ENCODE measurements at regions not wholly inside any gene's neighbourhood (a gene's known extent, or its start where the extent isn't known, plus 50 kb on each side); places are given as distances from the start of the nearest gene placed in this dataset.

- Mint-ChIP-seq H3K27ac (ENCODE audit: unreplicated experiment) (no peak overlapping the region), H3K9me3 (ENCODE audit: low read depth, unreplicated experiment) (peaks cover 9% of the 10 kb centered on the region), H3K27me3 (ENCODE audit: unreplicated experiment) (no peaks in the 10 kb centered on the region), H3K4me1 (ENCODE audit: low read depth, unreplicated experiment) (no peaks in the 10 kb centered on the region), H3K36me3 (ENCODE audit: insufficient read depth, unreplicated experiment) (no peaks in the 10 kb centered on the region), H3K4me3 (ENCODE audit: low read depth, unreplicated experiment) (no peak overlapping the region)
- intact Hi-C loops (cut with micrococcal nuclease; ENCODE audit: unreplicated experiment): no loop called here
- TF ChIP-seq, protein P1, sequence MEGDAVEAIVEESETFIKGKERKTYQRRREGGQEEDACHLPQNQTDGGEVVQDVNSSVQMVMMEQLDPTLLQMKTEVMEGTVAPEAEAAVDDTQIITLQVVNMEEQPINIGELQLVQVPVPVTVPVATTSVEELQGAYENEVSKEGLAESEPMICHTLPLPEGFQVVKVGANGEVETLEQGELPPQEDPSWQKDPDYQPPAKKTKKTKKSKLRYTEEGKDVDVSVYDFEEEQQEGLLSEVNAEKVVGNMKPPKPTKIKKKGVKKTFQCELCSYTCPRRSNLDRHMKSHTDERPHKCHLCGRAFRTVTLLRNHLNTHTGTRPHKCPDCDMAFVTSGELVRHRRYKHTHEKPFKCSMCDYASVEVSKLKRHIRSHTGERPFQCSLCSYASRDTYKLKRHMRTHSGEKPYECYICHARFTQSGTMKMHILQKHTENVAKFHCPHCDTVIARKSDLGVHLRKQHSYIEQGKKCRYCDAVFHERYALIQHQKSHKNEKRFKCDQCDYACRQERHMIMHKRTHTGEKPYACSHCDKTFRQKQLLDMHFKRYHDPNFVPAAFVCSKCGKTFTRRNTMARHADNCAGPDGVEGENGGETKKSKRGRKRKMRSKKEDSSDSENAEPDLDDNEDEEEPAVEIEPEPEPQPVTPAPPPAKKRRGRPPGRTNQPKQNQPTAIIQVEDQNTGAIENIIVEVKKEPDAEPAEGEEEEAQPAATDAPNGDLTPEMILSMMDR (IDR thresholded peaks at IDR 0.05; ENCODE audit: unreplicated experiment): no peak
- no peak for DNase-seq
- CTCF ChIA-PET: no interaction called here
- no TSS peak for BruUV-seq (replicated peaks)
These were observed 605.7 kb upstream of the CFAP20DC start for GRCh38 chr3:59655418-59656015.

- Mint-ChIP-seq H3K27ac (ENCODE audit: unreplicated experiment) (no peak overlapping the region), H3K4me3 (ENCODE audit: low read depth, unreplicated experiment) (no peak overlapping the region), H3K36me3 (ENCODE audit: insufficient read depth, unreplicated experiment) (no peaks in the 10 kb centered on the region), H3K9me3 (ENCODE audit: low read depth, unreplicated experiment) (peaks cover 11% of the 10 kb centered on the region), H3K27me3 (ENCODE audit: unreplicated experiment) (no peaks in the 10 kb centered on the region), H3K4me1 (ENCODE audit: low read depth, unreplicated experiment) (no peaks in the 10 kb centered on the region)
- intact Hi-C loops (cut with micrococcal nuclease; ENCODE audit: unreplicated experiment): no loop called here
- TF ChIP-seq, protein P1 (IDR thresholded peaks at IDR 0.05; ENCODE audit: unreplicated experiment): no peak
- no TSS peak for BruUV-seq (replicated peaks)
- no peak for DNase-seq
- CTCF ChIA-PET: no interaction called here
These were observed 604.9 kb upstream of the CFAP20DC start for GRCh38 chr3:59654480-59655417.

GRCh38 chr3:59654123-59654479, 604.3 kb upstream of the CFAP20DC start:
- DNase-seq: no peak
- Mint-ChIP-seq H3K4me3 (ENCODE audit: low read depth, unreplicated experiment) (no peak overlapping the region), H3K4me1 (ENCODE audit: low read depth, unreplicated experiment) (no peaks in the 10 kb centered on the region), H3K36me3 (ENCODE audit: insufficient read depth, unreplicated experiment) (no peaks in the 10 kb centered on the region), H3K27me3 (ENCODE audit: unreplicated experiment) (no peaks in the 10 kb centered on the region), H3K27ac (ENCODE audit: unreplicated experiment) (no peak overlapping the region), H3K9me3 (ENCODE audit: low read depth, unreplicated experiment) (peaks cover 12% of the 10 kb centered on the region)
- CTCF ChIA-PET: no interaction called here
- intact Hi-C loops (cut with micrococcal nuclease; ENCODE audit: unreplicated experiment): no loop called here
- no TSS peak for BruUV-seq (replicated peaks)
- TF ChIP-seq, protein P1 (IDR thresholded peaks at IDR 0.05; ENCODE audit: unreplicated experiment): no peak

- no peaks in the 10 kb centered on the region for H3K4me1 Mint-ChIP-seq (ENCODE audit: low read depth, unreplicated experiment)
- CTCF ChIA-PET: no interaction called here
- TF ChIP-seq, protein P1 (IDR thresholded peaks at IDR 0.05; ENCODE audit: unreplicated experiment): no peak
- DNase-seq: no peak
- H3K4me3 Mint-ChIP-seq (ENCODE audit: low read depth, unreplicated experiment): no peak overlapping the region
- H3K27me3 Mint-ChIP-seq (ENCODE audit: unreplicated experiment): no peaks in the 10 kb centered on the region
- BruUV-seq (replicated peaks): no TSS peak
- no peaks in the 10 kb centered on the region for H3K36me3 Mint-ChIP-seq (ENCODE audit: insufficient read depth, unreplicated experiment)
- H3K27ac Mint-ChIP-seq (ENCODE audit: unreplicated experiment): no peak overlapping the region
- intact Hi-C loops (cut with micrococcal nuclease; ENCODE audit: unreplicated experiment): no loop called here
- peaks cover 12% of the 10 kb centered on the region for H3K9me3 Mint-ChIP-seq (ENCODE audit: low read depth, unreplicated experiment)
These were observed 603.7 kb upstream of the CFAP20DC start for GRCh38 chr3:59653405-59654122.

Data from Calu3 (cell line).